ENCODE measurements at regions not wholly inside any gene's neighbourhood (a gene's known extent, or its start where the extent isn't known, plus 50 kb on each side); places are given as distances from the start of the nearest gene placed in this dataset.

DNA sequence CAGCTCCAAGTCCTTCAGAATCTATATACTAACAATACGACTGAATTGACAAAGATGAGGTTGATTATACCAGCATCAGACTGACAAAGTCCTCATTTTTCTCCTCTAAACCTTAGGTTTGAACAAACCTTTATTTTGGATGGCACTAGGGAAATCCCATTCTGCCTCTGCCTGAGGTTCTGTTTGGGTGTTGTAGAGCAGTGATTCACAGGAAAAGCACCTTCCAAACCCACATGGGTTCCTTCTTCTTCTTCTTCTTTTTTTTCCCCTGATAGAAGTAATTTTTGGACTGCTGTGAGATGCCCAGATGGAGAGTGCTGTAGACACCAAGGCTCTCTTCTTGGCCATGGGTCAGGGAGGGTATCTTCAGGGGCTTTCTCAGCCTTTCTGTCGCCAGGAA, 164.9 kb upstream of the PAPPA start:
- H3K27ac ChIP-seq (ENCODE audit: low read depth, low read length), result no peak overlapping the region
- no peak overlapping the region for H3K4me3 ChIP-seq (ENCODE audit: low read depth, low read length)
- no peak overlapping the region for H2AFZ ChIP-seq (ENCODE audit: low read length, unreplicated experiment)
- H3K27me3 ChIP-seq (ENCODE audit: insufficient read depth, low read length), result no peaks in the 10 kb centered on the region
- peaks cover 14% of the 10 kb centered on the region for H3K4me1 ChIP-seq (ENCODE audit: control insufficient read depth, insufficient read depth, low read length, unreplicated experiment)
- H3K79me2 ChIP-seq (ENCODE audit: control insufficient read depth, insufficient read depth, low read length, unreplicated experiment), result no peaks in the 10 kb centered on the region
- H3K36me3 ChIP-seq (ENCODE audit: insufficient read depth, low read length), result no peaks in the 10 kb centered on the region

DNA sequence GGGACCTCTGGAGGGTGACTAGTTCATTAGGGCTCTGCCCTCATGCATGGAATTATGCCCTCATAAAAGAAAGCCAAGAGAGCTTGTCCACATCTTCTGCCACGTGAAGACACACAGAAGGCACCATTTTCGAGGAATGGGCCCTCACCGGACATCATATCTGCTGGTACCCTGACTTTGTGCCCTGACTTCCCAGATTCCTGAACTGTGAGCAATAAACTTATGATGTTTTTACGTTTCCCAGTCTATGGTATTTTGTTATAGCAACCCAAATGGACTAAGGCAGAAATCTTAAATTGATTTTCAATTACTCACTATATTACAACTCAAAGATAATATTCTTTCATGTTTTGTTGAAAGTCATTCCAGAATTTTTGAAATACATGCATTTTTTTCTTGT, 163.8 kb upstream of the PAPPA start:
- no peaks in the 10 kb centered on the region for H3K27me3 ChIP-seq (ENCODE audit: insufficient read depth, low read length)
- H3K36me3 ChIP-seq (ENCODE audit: insufficient read depth, low read length), result no peaks in the 10 kb centered on the region
- H3K27ac ChIP-seq (ENCODE audit: low read depth, low read length), result no peak overlapping the region
- no peak overlapping the region for H3K4me3 ChIP-seq (ENCODE audit: low read depth, low read length)
- H3K79me2 ChIP-seq (ENCODE audit: control insufficient read depth, insufficient read depth, low read length, unreplicated experiment), result no peaks in the 10 kb centered on the region
- no peak overlapping the region for H2AFZ ChIP-seq (ENCODE audit: low read length, unreplicated experiment)
- H3K4me1 ChIP-seq (ENCODE audit: control insufficient read depth, insufficient read depth, low read length, unreplicated experiment), result peaks cover 15% of the 10 kb centered on the region

DNA sequence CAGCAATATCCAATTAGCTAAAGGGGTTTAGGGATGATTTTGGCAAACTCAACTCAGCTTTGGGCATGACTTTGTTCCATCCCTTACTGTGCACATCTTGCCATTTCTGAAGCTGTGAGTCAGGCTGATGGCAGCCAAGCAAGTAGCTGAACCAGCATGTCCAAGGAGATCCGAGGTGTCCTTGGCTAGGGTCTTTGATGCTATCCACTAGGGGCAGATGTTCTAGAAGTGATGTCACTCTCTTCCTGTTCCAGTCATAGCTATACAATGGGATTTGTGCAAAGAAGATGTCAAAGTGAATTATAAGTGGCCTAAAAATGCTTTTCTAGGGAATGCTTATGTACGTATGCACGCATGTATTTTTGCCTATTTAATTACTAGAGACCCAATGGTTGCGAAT, 160.8 kb upstream of the PAPPA start:
- Histone ChIP-seq H2AFZ (ENCODE audit: low read length, unreplicated experiment) (no peak overlapping the region), H3K4me1 (ENCODE audit: control insufficient read depth, insufficient read depth, low read length, unreplicated experiment) (peaks cover 43% of the 10 kb centered on the region), H3K36me3 (ENCODE audit: insufficient read depth, low read length) (no peaks in the 10 kb centered on the region), H3K27me3 (ENCODE audit: insufficient read depth, low read length) (no peaks in the 10 kb centered on the region), H3K27ac (ENCODE audit: low read depth, low read length) (peak overlapping the region; percentile 22; the same call in 1 of the 2 replicates), H3K79me2 (ENCODE audit: control insufficient read depth, insufficient read depth, low read length, unreplicated experiment) (no peaks in the 10 kb centered on the region), H3K4me3 (ENCODE audit: low read depth, low read length) (no peak overlapping the region)

DNA sequence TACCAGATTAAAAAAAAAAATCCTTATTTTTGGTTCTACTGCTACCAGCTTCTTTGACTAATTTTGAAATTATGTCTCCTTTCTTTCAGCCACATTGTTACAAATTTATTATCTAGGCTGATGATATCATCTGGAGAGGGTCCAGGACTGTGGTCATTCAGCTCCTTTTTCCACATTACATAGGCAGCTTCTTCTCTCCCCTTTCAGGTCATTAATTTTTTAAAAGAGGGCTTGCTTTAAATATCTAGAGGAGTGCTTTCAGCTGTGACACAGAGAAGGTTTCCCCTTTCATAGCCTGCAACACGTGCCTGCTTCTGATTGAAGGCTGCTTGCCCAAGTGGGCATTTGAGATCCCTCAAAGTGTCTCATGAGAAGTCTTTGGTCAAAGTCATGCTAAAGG, 155.7 kb upstream of the PAPPA start:
- Histone ChIP-seq H3K79me2 (ENCODE audit: control insufficient read depth, insufficient read depth, low read length, unreplicated experiment) (no peaks in the 10 kb centered on the region), H3K27ac (ENCODE audit: low read depth, low read length) (peak overlapping the region; percentile 83), H3K4me3 (ENCODE audit: low read depth, low read length) (no peak overlapping the region), H3K36me3 (ENCODE audit: insufficient read depth, low read length) (no peaks in the 10 kb centered on the region), H3K4me1 (ENCODE audit: control insufficient read depth, insufficient read depth, low read length, unreplicated experiment) (peaks cover 65% of the 10 kb centered on the region), H3K27me3 (ENCODE audit: insufficient read depth, low read length) (no peaks in the 10 kb centered on the region), H2AFZ (ENCODE audit: low read length, unreplicated experiment) (no peak overlapping the region)

DNA sequence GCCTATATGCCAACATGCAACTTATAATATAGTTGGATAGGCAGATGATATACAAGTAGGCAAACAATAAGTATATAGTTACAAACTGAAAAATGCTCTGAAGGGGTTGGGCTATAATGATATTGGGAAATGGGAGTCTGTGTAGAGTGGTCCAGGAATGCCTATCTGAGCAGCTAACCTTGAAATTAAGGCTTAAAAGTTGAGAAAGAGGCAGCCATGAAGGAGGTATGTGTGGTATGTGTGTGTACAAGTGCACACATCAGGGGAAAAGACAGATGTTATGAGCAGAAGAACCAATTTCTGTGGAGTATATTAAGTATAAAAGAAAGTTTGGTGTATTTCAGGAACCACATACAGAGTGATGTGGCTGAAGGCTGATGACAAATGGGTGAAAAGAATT, 154.9 kb upstream of the PAPPA start:
- Histone ChIP-seq H2AFZ (ENCODE audit: low read length, unreplicated experiment) (no peak overlapping the region), H3K27me3 (ENCODE audit: insufficient read depth, low read length) (no peaks in the 10 kb centered on the region), H3K27ac (ENCODE audit: low read depth, low read length) (peak overlapping the region; percentile 83), H3K4me1 (ENCODE audit: control insufficient read depth, insufficient read depth, low read length, unreplicated experiment) (peaks cover 64% of the 10 kb centered on the region), H3K36me3 (ENCODE audit: insufficient read depth, low read length) (no peaks in the 10 kb centered on the region), H3K4me3 (ENCODE audit: low read depth, low read length) (no peak overlapping the region), H3K79me2 (ENCODE audit: control insufficient read depth, insufficient read depth, low read length, unreplicated experiment) (no peaks in the 10 kb centered on the region)

DNA sequence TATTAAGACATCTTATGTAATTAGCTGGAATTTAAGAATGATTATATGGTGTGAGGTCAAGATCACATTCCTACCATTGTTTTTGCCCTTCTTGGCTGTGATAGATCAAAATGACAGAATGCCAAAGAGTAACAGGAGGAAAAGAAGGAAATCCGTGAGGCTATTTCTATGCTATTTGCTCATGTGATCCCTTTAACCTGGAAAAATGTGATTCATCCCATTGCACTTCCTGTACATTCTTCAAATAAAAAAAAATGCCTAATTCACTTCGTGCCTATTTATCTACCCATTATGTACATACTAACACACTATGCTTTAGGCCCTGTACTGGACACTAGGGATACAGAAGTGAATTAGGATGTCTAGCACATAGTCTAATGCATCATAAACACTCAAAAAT, 154.1 kb upstream of the PAPPA start:
- Histone ChIP-seq H3K79me2 (ENCODE audit: control insufficient read depth, insufficient read depth, low read length, unreplicated experiment) (no peaks in the 10 kb centered on the region), H3K27me3 (ENCODE audit: insufficient read depth, low read length) (no peaks in the 10 kb centered on the region), H3K4me1 (ENCODE audit: control insufficient read depth, insufficient read depth, low read length, unreplicated experiment) (peaks cover 73% of the 10 kb centered on the region), H3K36me3 (ENCODE audit: insufficient read depth, low read length) (no peaks in the 10 kb centered on the region), H2AFZ (ENCODE audit: low read length, unreplicated experiment) (no peak overlapping the region), H3K4me3 (ENCODE audit: low read depth, low read length) (no peak overlapping the region), H3K27ac (ENCODE audit: low read depth, low read length) (peak overlapping the region; percentile 83)

DNA sequence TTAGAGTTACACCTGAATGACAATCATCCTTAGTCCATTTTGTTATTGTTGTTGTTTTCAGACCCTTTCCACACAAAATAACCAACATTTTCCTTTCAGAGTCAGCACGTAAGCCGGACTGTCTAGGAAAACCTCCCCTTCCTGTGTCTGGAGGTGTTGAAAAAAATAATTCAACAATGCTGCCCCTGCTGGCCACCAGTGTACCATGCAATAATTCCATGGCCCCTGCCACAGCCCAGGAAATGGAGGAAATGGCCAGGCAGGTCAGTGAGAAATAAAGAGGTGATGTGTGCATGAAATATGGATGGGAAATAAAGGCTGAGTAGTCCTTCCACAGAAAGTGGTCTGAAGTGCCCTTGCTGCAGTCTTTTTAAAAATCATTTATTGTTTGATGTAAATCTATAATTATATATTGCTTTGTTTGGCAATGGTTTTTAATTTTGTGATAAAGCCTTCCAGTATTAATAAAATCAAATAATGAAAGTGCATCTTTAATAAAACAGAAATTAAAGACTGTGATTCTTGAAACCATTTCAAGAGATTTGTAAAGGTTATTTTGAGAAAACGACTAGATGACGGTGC, 152.8 kb upstream of the PAPPA start:
- no peaks in the 10 kb centered on the region for H3K79me2 ChIP-seq (ENCODE audit: control insufficient read depth, insufficient read depth, low read length, unreplicated experiment)
- no peak overlapping the region for H2AFZ ChIP-seq (ENCODE audit: low read length, unreplicated experiment)

DNA sequence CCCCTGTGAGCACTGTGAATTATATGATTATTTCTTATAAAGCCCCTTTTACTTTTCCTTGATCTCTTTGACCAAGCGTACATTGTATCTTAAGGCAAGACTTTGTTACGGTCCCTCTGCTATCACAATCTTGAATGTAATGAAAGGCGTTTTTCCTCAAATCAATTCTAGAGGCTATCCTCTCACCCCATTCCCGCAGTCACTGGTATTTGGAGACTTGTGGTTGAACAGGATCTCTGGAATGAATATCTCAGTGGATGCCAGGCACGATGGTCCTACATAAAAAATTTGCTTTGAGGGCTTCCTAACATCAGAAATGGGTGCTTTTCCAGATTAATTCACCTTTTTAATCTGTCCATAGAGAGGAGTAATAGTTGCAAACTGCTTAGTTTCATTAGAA, 151.4 kb upstream of the PAPPA start:
- Histone ChIP-seq H3K79me2 (ENCODE audit: control insufficient read depth, insufficient read depth, low read length, unreplicated experiment) (no peaks in the 10 kb centered on the region), H2AFZ (ENCODE audit: low read length, unreplicated experiment) (peak overlapping the region; percentile 8), H3K27me3 (ENCODE audit: insufficient read depth, low read length) (no peaks in the 10 kb centered on the region), H3K4me1 (ENCODE audit: control insufficient read depth, insufficient read depth, low read length, unreplicated experiment) (peaks cover 61% of the 10 kb centered on the region), H3K27ac (ENCODE audit: low read depth, low read length) (peak overlapping the region; percentile 69), H3K36me3 (ENCODE audit: insufficient read depth, low read length) (no peaks in the 10 kb centered on the region), H3K4me3 (ENCODE audit: low read depth, low read length) (no peak overlapping the region)

More for the DNA sequence above, 152.8 kb upstream of the PAPPA start:
- Histone ChIP-seq H3K36me3 (ENCODE audit: insufficient read depth, low read length) (no peaks in the 10 kb centered on the region), H3K4me3 (ENCODE audit: low read depth, low read length) (no peak overlapping the region), H3K27me3 (ENCODE audit: insufficient read depth, low read length) (no peaks in the 10 kb centered on the region), H3K4me1 (ENCODE audit: control insufficient read depth, insufficient read depth, low read length, unreplicated experiment) (peaks cover 71% of the 10 kb centered on the region), H3K27ac (ENCODE audit: low read depth, low read length) (no peak overlapping the region)

DNA sequence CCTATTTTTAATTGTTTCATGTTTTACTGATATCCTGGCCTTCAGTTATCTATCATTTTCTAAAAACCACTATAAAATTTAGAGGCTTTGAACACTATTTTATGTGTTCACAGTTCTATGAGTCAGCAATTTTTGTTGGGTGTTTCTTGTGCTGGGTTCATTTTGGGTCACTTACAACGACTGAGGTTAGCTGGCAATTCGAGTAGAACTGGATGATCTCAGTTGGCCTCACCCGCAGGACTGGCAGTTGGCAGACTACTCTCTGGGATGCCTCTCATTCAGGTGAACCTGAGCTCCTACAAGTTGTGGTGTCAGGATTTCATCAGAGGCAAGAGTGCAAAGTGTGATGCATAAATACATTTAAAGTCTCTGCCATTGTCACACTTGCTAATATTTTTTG, 151.0 kb upstream of the PAPPA start:
- Histone ChIP-seq H3K27me3 (ENCODE audit: insufficient read depth, low read length) (no peaks in the 10 kb centered on the region), H3K79me2 (ENCODE audit: control insufficient read depth, insufficient read depth, low read length, unreplicated experiment) (no peaks in the 10 kb centered on the region), H3K36me3 (ENCODE audit: insufficient read depth, low read length) (no peaks in the 10 kb centered on the region), H3K4me1 (ENCODE audit: control insufficient read depth, insufficient read depth, low read length, unreplicated experiment) (peaks cover 58% of the 10 kb centered on the region), H3K27ac (ENCODE audit: low read depth, low read length) (peak overlapping the region; percentile 69), H3K4me3 (ENCODE audit: low read depth, low read length) (no peak overlapping the region), H2AFZ (ENCODE audit: low read length, unreplicated experiment) (peak overlapping the region; percentile 8)

DNA sequence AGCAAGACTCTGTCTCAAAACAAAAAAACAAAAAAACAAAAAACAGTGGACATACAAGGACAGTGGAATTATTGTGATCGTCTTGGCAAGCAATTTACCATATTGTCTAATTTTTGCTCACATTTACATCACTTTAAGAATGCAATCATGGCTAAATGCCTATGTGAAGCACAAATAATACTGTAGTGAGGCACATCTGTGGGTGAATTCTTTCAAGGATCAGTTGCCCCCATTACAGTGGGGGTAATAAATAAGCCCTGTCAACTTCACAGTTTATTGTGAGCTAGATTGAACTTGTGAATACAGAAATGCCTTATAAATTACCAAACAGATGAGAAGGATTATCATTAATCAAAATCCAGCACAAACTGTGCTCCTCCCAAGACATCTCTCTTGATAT, 150.2 kb upstream of the PAPPA start:
- H3K4me1 ChIP-seq (ENCODE audit: control insufficient read depth, insufficient read depth, low read length, unreplicated experiment), result peaks cover 58% of the 10 kb centered on the region
- no peak overlapping the region for H2AFZ ChIP-seq (ENCODE audit: low read length, unreplicated experiment)

DNA sequence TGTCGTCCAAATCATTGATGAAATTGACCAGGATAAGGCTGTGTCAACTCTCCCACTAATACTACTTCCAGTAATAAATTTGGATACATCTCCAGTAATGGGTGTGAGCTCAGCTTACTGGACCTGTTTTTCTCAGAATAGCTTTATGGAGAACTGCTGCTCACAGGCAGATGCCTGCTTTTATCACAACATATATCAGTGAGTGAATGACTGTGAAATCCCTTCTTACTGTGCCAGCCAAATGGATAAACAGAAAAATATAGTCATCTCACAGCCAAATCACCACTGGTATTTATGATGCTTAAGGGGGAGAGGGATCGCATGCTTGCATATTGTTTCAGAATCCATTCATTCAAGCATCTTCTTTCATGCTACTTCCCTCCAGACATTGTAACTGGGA, 148.4 kb upstream of the PAPPA start:
- H2AFZ ChIP-seq (ENCODE audit: low read length, unreplicated experiment), result no peak overlapping the region
- H3K27me3 ChIP-seq (ENCODE audit: insufficient read depth, low read length), result no peaks in the 10 kb centered on the region
- no peak overlapping the region for H3K27ac ChIP-seq (ENCODE audit: low read depth, low read length)

More for the DNA sequence above, 150.2 kb upstream of the PAPPA start:
- H3K79me2 ChIP-seq (ENCODE audit: control insufficient read depth, insufficient read depth, low read length, unreplicated experiment), result no peaks in the 10 kb centered on the region
- no peak overlapping the region for H3K4me3 ChIP-seq (ENCODE audit: low read depth, low read length)
- H3K27me3 ChIP-seq (ENCODE audit: insufficient read depth, low read length), result no peaks in the 10 kb centered on the region
- no peaks in the 10 kb centered on the region for H3K36me3 ChIP-seq (ENCODE audit: insufficient read depth, low read length)
- H3K27ac ChIP-seq (ENCODE audit: low read depth, low read length), result no peak overlapping the region

More for the DNA sequence above, 148.4 kb upstream of the PAPPA start:
- no peaks in the 10 kb centered on the region for H3K79me2 ChIP-seq (ENCODE audit: control insufficient read depth, insufficient read depth, low read length, unreplicated experiment)
- peaks cover 44% of the 10 kb centered on the region for H3K4me1 ChIP-seq (ENCODE audit: control insufficient read depth, insufficient read depth, low read length, unreplicated experiment)
- no peak overlapping the region for H3K4me3 ChIP-seq (ENCODE audit: low read depth, low read length)
- H3K36me3 ChIP-seq (ENCODE audit: insufficient read depth, low read length), result no peaks in the 10 kb centered on the region
